SK-N-SH treated with all-trans-retinoic acid at 6 μM for 48 hours (cell line): ENCODE measurements at regions not wholly inside any gene's neighbourhood (a gene's known extent, or its start where the extent isn't known, plus 50 kb on each side); places are given as distances from the start of the nearest gene placed in this dataset.

ENCODE experiments used
- ATAC-seq: fragments of 200-7000 bp; cut with Tn5 transposase; 3 replicates; pipeline ENCODE4 v1.9.1; 2020; ENCODE audit warnings: mild to moderate bottlenecking, moderate library complexity
- ARNTL ChIP-seq: fragments of 450-650 bp; formaldehyde crosslinking; IDR thresholded peaks from 2 replicates; pipeline ENCODE4 v1.5.0; 2020; ENCODE audit warnings: low read depth, mild to moderate bottlenecking, moderate library complexity, borderline replicate concordance
- BACH2 ChIP-seq: fragments of 250-450 bp; sonication (Bioruptor Pico); IDR thresholded peaks from 2 replicates; pipeline ENCODE4 v1.9.0; 2021; ENCODE audit warnings: mild to moderate bottlenecking, borderline replicate concordance
- CREB5 ChIP-seq: fragments of 250-450 bp; sonication (Bioruptor Pico); IDR thresholded peaks from 2 replicates; pipeline ENCODE4 v1.5.1; 2020; ENCODE audit warnings: low read depth, mild to moderate bottlenecking, moderate library complexity
- CSDC2 ChIP-seq: fragments of 250-450 bp; sonication (Bioruptor Pico); IDR thresholded peaks from 2 replicates; pipeline ENCODE4 v1.5.0; 2020; ENCODE audit warnings: mild to moderate bottlenecking, moderate library complexity
- GLIS3 ChIP-seq: fragments of 250-450 bp; sonication (Bioruptor Pico); IDR thresholded peaks from 2 replicates; pipeline ENCODE4 v1.5.0; 2020; ENCODE audit warnings: mild to moderate bottlenecking, moderate library complexity
- ISL1 ChIP-seq: fragments of 250-450 bp; sonication (Bioruptor Pico); IDR thresholded peaks from 2 replicates; pipeline ENCODE4 v2.1.2; 2022; ENCODE audit warnings: mild to moderate bottlenecking, moderate library complexity
- OSR1 ChIP-seq: fragments of 250-450 bp; sonication (Bioruptor Pico); IDR thresholded peaks from 2 replicates; pipeline ENCODE4 v1.8.0; 2022; ENCODE audit warnings: moderate library complexity, mild to moderate bottlenecking, inconsistent platforms
- POU6F1 ChIP-seq: fragments of 250-450 bp; sonication (Bioruptor Pico); IDR thresholded peaks from 2 replicates; pipeline ENCODE4 v1.8.0; 2021; ENCODE audit warnings: low read depth, mild to moderate bottlenecking, moderate library complexity, borderline replicate concordance
- TCF4 ChIP-seq: fragments of 250-450 bp; sonication (Bioruptor Pico); IDR thresholded peaks from 2 replicates; pipeline ENCODE4 v1.8.0; 2021; ENCODE audit warnings: mild to moderate bottlenecking, moderate library complexity, borderline replicate concordance
- TOX ChIP-seq: fragments of 250-450 bp; sonication (Bioruptor Pico); IDR thresholded peaks from 2 replicates; pipeline ENCODE4 v1.8.0; 2021; ENCODE audit warnings: mild to moderate bottlenecking, moderate library complexity, borderline replicate concordance
- TSHZ2 ChIP-seq: fragments of 250-450 bp; sonication (Bioruptor Pico); IDR thresholded peaks from 2 replicates; pipeline ENCODE4 v1.5.0; 2020; ENCODE audit warnings: mild to moderate bottlenecking, moderate library complexity
- ZC3H10 ChIP-seq: fragments of 250-450 bp; sonication (Bioruptor Pico); IDR thresholded peaks from 2 replicates; pipeline ENCODE4 v1.5.1; 2021; ENCODE audit warnings: mild to moderate bottlenecking, moderate library complexity
- ZFP3 ChIP-seq: fragments of 250-450 bp; sonication (Bioruptor Pico); IDR thresholded peaks from 2 replicates; pipeline ENCODE4 v1.5.0; 2020; ENCODE audit warnings: mild to moderate bottlenecking, moderate library complexity
- ZFP30 ChIP-seq: fragments of 450-650 bp; formaldehyde crosslinking; IDR thresholded peaks from 2 replicates; pipeline ENCODE4 v1.5.0; 2022; ENCODE audit warnings: mild to moderate bottlenecking, moderate library complexity
- ZNF565 ChIP-seq: fragments of 450-650 bp; formaldehyde crosslinking; conservative IDR thresholded peaks from 2 replicates; pipeline ENCODE4 v1.5.0; 2020; ENCODE audit warnings: low read depth, mild to moderate bottlenecking, moderate library complexity
- ZNF8 ChIP-seq: fragments of 450-650 bp; formaldehyde crosslinking; IDR thresholded peaks from 2 replicates; pipeline ENCODE4 v1.5.0; 2020; ENCODE audit warnings: mild to moderate bottlenecking, moderate library complexity

- TF ChIP-seq TSHZ2 (CRISPR knock-in tag) (no peak), ZFP3 (CRISPR knock-in tag) (no peak), ZC3H10 (CRISPR knock-in tag) (no peak), ISL1 (CRISPR knock-in tag) (peak; percentile 38; the same call in 1 of the 2 replicates), ZNF565 (CRISPR knock-in tag) (no peak), TCF4 (CRISPR knock-in tag) (no peak)
- TF ChIP-seq, all 23 proteins: peak for 1
- ATAC-seq: no peak
Observed at GRCh38 chr6:111951497-111952085, 78.3 kb upstream of the FYN start.

GRCh38 chr6:111952274-111952673 is 79.0 kb upstream of the FYN start:
- TF ChIP-seq TSHZ2 (CRISPR knock-in tag) (no peak), ISL1 (CRISPR knock-in tag) (no peak), POU6F1 (CRISPR knock-in tag) (no peak), BACH2 (CRISPR knock-in tag) (no peak), CSDC2 (CRISPR knock-in tag) (no peak), TCF4 (CRISPR knock-in tag) (no peak), ZFP30 (no peak), GLIS3 (CRISPR knock-in tag) (no peak)
- no peak for ATAC-seq

- ATAC-seq: peak; percentile 69
- TF ChIP-seq OSR1 (CRISPR knock-in tag) (no peak), ZFP30 (no peak), TOX (CRISPR knock-in tag) (no peak), ZC3H10 (CRISPR knock-in tag) (no peak), ZFP3 (CRISPR knock-in tag) (no peak), ISL1 (CRISPR knock-in tag) (no peak), ARNTL (no peak), ZNF8 (CRISPR knock-in tag) (no peak), CREB5 (CRISPR knock-in tag) (no peak)
Observed at GRCh38 chr6:111952821-111953540, 79.7 kb upstream of the FYN start.

GRCh38 chr6:111956098-111956497 is 82.8 kb upstream of the FYN start:
- no peak for ATAC-seq
- no peak for TF ChIP-seq ZNF8 (CRISPR knock-in tag)
- TF ChIP-seq ZFP30: no peak
- TF ChIP-seq GLIS3 (CRISPR knock-in tag): no peak
